ENCODE measurements at regions not wholly inside any gene's neighbourhood (a gene's known extent, or its start where the extent isn't known, plus 50 kb on each side); places are given as distances from the start of the nearest gene placed in this dataset.

GRCh38 chr1:195450794-195451193 lies 1157.4 kb downstream of the KCNT2 start:
- no peak for TF ChIP-seq CTCF (IDR thresholded peaks at IDR 0.05)
- Histone ChIP-seq H3K36me3 (no peaks in the 10 kb centered on the region), H3K4me3 (no peak overlapping the region), H3K27ac (no peak overlapping the region), H3K27me3 (no peaks in the 10 kb centered on the region), H3K4me1 (no peaks in the 10 kb centered on the region), H3K9me3 (no peaks in the 10 kb centered on the region)
- no peak for DNase-seq
- intact Hi-C loops (cut with DNase I; ENCODE audit: low total_unique reads), result no loop called here

DNA sequence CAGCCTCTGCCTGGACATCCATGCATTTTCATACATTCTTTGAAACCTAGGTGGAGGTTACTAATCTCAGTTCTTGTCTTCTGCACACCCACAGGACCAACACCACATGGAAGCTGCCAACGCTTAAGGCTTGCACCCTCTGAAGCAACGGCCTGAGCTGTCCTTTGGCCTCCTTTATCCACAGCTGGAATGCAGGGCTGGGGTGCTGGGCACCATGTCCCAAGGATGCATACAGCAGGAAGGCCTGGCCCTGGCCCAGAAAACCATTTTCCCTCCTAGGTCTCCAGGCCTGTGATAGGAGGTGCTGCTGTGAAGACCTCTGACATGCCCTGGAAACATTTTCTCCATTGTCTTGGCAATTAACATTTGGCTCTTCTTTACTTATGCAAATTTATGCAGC lies 1168.6 kb downstream of the KCNT2 start:
- Histone ChIP-seq H3K27ac (no peak overlapping the region), H3K36me3 (no peaks in the 10 kb centered on the region), H3K27me3 (no peaks in the 10 kb centered on the region), H3K4me1 (no peaks in the 10 kb centered on the region), H3K4me3 (no peak overlapping the region), H3K9me3 (no peaks in the 10 kb centered on the region)
- TF ChIP-seq CTCF (IDR thresholded peaks at IDR 0.05), result no peak
- no peak for DNase-seq
- intact Hi-C loops (cut with DNase I; ENCODE audit: low total_unique reads), result no loop called here

DNA sequence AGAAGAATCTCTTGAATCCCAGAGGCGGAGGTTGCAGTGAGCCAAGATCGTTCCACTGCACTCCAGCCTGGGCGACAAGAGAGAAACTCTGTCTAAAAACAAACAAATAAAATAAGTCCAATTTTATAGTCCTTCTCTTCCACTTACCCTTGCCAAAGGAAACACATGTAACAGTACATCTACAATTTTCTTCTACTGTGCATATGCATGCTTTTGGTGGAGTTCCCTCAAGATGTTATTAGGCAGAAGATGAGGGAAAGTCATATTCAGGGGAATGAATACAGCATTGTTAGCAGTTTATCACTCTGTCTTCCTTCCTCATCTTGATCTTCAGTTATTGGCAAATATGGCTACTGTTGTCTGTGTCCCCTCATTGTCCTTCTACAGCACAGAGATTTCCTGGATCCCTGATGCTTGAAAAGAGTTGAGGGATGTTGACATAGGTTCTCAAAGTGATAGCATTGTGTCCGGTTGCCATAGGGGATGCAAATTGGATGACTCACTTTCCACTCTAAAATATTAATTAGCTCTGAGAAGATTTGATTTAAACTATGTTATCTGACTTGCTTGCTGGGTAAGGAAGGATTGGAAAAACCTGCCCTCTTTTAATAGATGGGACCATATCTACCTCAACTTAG lies 1173.6 kb downstream of the KCNT2 start:
- Histone ChIP-seq H3K9me3 (no peaks in the 10 kb centered on the region), H3K4me3 (no peak overlapping the region), H3K36me3 (no peaks in the 10 kb centered on the region), H3K4me1 (no peaks in the 10 kb centered on the region), H3K27me3 (no peaks in the 10 kb centered on the region), H3K27ac (no peak overlapping the region)
- DNase-seq, result no peak
- intact Hi-C loops (cut with DNase I; ENCODE audit: low total_unique reads), result no loop called here
- no peak for TF ChIP-seq CTCF (IDR thresholded peaks at IDR 0.05)

DNA sequence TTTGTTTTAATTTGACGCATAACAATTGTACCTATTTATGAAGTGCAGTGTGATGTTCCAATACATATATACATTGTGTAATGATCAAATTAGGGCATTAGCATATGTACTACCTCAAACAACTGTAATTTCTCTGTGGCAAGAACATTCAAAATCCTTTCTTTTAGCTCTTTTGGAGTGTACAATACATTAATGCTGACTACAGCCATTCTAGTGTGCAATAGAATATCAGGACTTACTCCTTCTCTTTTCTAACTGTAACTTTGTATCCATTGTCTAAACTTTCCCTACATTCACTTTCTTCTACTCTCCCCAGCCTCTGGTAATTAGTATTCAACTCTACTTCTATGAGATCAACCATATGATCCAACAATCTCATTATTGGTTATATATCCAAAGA lies 1177.4 kb downstream of the KCNT2 start:
- intact Hi-C loops (cut with DNase I; ENCODE audit: low total_unique reads), result no loop called here

DNA sequence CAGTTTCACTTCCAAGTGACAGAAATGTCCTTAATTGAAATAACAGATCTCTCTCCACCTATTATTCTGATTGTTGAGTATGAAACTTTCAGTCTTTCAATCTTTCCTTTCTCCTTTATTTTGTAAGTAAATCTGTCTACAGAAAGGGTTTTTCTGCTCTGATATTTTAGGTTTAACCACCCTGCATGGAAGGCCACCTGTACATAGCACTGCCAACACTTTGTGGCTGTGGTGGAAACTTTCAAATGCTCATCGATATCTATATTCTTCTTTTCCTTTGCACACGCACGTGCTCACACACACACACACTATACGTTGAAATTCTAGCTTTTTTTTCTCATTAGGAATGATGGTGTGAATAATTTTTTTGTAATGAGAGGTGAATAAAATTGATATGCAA lies 1179.3 kb downstream of the KCNT2 start:
- Histone ChIP-seq H3K4me1 (no peaks in the 10 kb centered on the region), H3K27ac (no peak overlapping the region), H3K9me3 (no peaks in the 10 kb centered on the region), H3K4me3 (no peak overlapping the region), H3K27me3 (no peaks in the 10 kb centered on the region), H3K36me3 (no peaks in the 10 kb centered on the region)
- no peak for DNase-seq
- no peak for TF ChIP-seq CTCF (IDR thresholded peaks at IDR 0.05)
- intact Hi-C loops (cut with DNase I; ENCODE audit: low total_unique reads), result no loop called here

More for the DNA sequence above, 1177.4 kb downstream of the KCNT2 start:
- Histone ChIP-seq H3K4me1 (no peaks in the 10 kb centered on the region), H3K27ac (no peak overlapping the region), H3K4me3 (no peak overlapping the region), H3K27me3 (no peaks in the 10 kb centered on the region), H3K36me3 (no peaks in the 10 kb centered on the region), H3K9me3 (no peaks in the 10 kb centered on the region)
- no peak for TF ChIP-seq CTCF (IDR thresholded peaks at IDR 0.05)
- no peak for DNase-seq

- Histone ChIP-seq H3K4me3 (no peak overlapping the region), H3K36me3 (no peaks in the 10 kb centered on the region), H3K4me1 (no peaks in the 10 kb centered on the region), H3K27ac (no peak overlapping the region), H3K27me3 (no peaks in the 10 kb centered on the region), H3K9me3 (no peaks in the 10 kb centered on the region)
- intact Hi-C loops (cut with DNase I; ENCODE audit: low total_unique reads), result no loop called here
- no peak for TF ChIP-seq CTCF (IDR thresholded peaks at IDR 0.05)
- no peak for DNase-seq
These were observed 1192.7 kb downstream of the KCNT2 start for GRCh38 chr1:195415584-195415983.

All from tibial artery (tissue), 4 donors.